ENCODE measurements at regions not wholly inside any gene's neighbourhood (a gene's known extent, or its start where the extent isn't known, plus 50 kb on each side); places are given as distances from the start of the nearest gene placed in this dataset.

DNA sequence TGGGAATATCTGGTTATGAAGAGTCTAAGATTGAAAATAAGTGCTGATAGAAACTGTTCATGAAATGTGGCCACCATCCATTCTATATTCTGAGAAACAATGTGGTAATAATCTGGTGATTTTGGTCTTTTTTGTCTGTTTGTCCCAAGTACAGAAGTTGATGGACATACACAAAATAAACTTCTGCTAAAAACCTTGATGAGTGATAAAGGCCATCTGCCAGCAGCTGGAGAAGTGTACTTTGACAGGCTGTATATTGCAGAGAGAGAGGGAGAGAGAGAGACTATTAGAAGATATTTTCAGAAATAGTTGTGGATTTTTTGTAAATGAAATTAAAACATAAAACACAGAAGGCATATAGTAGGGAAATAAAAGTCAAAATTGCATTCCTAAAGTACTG is 96.9 kb upstream of the NABP1 start:
- Histone ChIP-seq H3K79me2 (no peaks in the 10 kb centered on the region), H3K27ac (no peak overlapping the region), H3K9me2 (replicated peaks; ENCODE audit: insufficient read depth) (no peaks in the 10 kb centered on the region), H3K4me2 (no peak overlapping the region), H4K20me1 (ENCODE audit: insufficient read depth, poor library complexity, severe bottlenecking) (no peaks in the 10 kb centered on the region), H3K36me3 (replicated peaks; ENCODE audit: insufficient read depth, low read depth) (no peaks in the 10 kb centered on the region), H3K4me3 (no peak overlapping the region), H2AFZ (no peak overlapping the region), H3K27me3 (no peaks in the 10 kb centered on the region), H3K4me1 (ENCODE audit: insufficient read depth) (no peaks in the 10 kb centered on the region), H3K9me3 (ENCODE audit: low read depth) (no peaks in the 10 kb centered on the region)
- TF ChIP-seq EZH2 (IDR thresholded peaks at IDR 0.05; ENCODE audit: borderline replicate concordance) = no peak
- TF ChIP-seq EZH2phosphoT487 (IDR thresholded peaks at IDR 0.05; ENCODE audit: low read depth, severe bottlenecking, unreplicated experiment) = no peak
- TF ChIP-seq, protein P1, sequence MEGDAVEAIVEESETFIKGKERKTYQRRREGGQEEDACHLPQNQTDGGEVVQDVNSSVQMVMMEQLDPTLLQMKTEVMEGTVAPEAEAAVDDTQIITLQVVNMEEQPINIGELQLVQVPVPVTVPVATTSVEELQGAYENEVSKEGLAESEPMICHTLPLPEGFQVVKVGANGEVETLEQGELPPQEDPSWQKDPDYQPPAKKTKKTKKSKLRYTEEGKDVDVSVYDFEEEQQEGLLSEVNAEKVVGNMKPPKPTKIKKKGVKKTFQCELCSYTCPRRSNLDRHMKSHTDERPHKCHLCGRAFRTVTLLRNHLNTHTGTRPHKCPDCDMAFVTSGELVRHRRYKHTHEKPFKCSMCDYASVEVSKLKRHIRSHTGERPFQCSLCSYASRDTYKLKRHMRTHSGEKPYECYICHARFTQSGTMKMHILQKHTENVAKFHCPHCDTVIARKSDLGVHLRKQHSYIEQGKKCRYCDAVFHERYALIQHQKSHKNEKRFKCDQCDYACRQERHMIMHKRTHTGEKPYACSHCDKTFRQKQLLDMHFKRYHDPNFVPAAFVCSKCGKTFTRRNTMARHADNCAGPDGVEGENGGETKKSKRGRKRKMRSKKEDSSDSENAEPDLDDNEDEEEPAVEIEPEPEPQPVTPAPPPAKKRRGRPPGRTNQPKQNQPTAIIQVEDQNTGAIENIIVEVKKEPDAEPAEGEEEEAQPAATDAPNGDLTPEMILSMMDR (IDR thresholded peaks at IDR 0.05; ENCODE audit: poor library complexity) = no peak
- no peak for DNase-seq (ENCODE audit: low spot score)

DNA sequence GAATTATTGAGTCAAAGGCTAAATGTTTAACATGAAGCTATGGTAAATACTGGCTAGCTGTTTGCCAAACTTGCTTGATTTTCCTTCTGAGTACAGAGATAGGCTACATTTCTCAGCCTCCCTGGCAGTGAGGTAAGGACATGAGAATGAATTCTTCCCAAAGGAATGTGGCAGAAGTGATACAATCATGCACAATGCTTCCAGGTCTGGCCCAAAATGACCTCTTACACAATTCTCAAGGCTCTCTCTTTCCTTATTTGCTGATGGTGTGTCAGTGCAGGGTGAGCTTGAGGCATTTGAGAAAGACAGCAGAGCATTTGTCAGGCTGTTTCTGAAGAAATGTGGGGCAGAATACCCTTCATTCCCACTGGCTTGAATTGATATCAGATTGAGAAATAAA is 95.6 kb upstream of the NABP1 start:
- H2AFZ ChIP-seq = no peak overlapping the region
- TF ChIP-seq, protein P1 (IDR thresholded peaks at IDR 0.05; ENCODE audit: poor library complexity) = no peak
- TF ChIP-seq EZH2phosphoT487 (IDR thresholded peaks at IDR 0.05; ENCODE audit: low read depth, severe bottlenecking, unreplicated experiment) = no peak
- no peak for TF ChIP-seq EZH2 (IDR thresholded peaks at IDR 0.05; ENCODE audit: borderline replicate concordance)

DNA sequence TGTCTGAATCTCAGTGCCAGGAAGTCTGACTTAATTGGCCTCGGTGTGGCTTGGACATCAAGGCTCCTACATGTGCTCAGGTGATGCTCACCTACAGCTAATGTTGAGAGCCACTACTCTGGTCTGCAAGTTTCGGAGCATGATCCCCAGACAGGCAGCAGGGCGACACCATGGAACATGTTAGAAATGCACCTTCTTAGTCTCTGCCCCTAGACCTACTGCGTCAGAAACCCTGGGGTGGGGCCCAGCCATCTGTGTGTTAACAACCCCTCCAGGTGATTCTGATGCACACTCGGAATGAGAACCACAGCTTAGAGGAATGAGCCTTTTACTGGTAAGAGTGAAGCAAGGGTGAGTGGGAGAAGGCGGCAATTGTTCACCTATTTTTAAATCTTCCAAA is 86.9 kb upstream of the NABP1 start:
- Histone ChIP-seq H3K27me3 (no peaks in the 10 kb centered on the region), H3K4me1 (ENCODE audit: insufficient read depth) (no peaks in the 10 kb centered on the region), H3K9me2 (replicated peaks; ENCODE audit: insufficient read depth) (no peaks in the 10 kb centered on the region), H3K4me3 (no peak overlapping the region), H3K27ac (no peak overlapping the region), H3K9me3 (ENCODE audit: low read depth) (no peaks in the 10 kb centered on the region), H3K4me2 (no peak overlapping the region), H2AFZ (no peak overlapping the region), H3K36me3 (replicated peaks; ENCODE audit: insufficient read depth, low read depth) (no peaks in the 10 kb centered on the region), H4K20me1 (ENCODE audit: insufficient read depth, poor library complexity, severe bottlenecking) (no peaks in the 10 kb centered on the region), H3K79me2 (no peaks in the 10 kb centered on the region)
- TF ChIP-seq, protein P1 (IDR thresholded peaks at IDR 0.05; ENCODE audit: poor library complexity) = no peak
- no peak for TF ChIP-seq EZH2phosphoT487 (IDR thresholded peaks at IDR 0.05; ENCODE audit: low read depth, severe bottlenecking, unreplicated experiment)
- TF ChIP-seq EZH2 (IDR thresholded peaks at IDR 0.05; ENCODE audit: borderline replicate concordance) = no peak
- no peak for DNase-seq (ENCODE audit: low spot score)
- 88% methylated on average over 6 of the region's 6 CpGs for WGBS (ENCODE audit: low lambda C conversion rate, missing lambda C conversion rate)

More for the DNA sequence above, 95.6 kb upstream of the NABP1 start:
- Histone ChIP-seq H3K36me3 (replicated peaks; ENCODE audit: insufficient read depth, low read depth) (no peaks in the 10 kb centered on the region), H4K20me1 (ENCODE audit: insufficient read depth, poor library complexity, severe bottlenecking) (no peaks in the 10 kb centered on the region), H3K79me2 (no peaks in the 10 kb centered on the region), H3K9me2 (replicated peaks; ENCODE audit: insufficient read depth) (no peaks in the 10 kb centered on the region), H3K27ac (no peak overlapping the region), H3K27me3 (no peaks in the 10 kb centered on the region), H3K4me3 (no peak overlapping the region), H3K4me1 (ENCODE audit: insufficient read depth) (no peaks in the 10 kb centered on the region), H3K4me2 (no peak overlapping the region), H3K9me3 (ENCODE audit: low read depth) (no peaks in the 10 kb centered on the region)
- no peak for DNase-seq (ENCODE audit: low spot score)

All from hepatocyte (in vitro differentiated cells).